Neural cell (in vitro differentiated cells): ENCODE measurements at regions not wholly inside any gene's neighbourhood (a gene's known extent, or its start where the extent isn't known, plus 50 kb on each side); places are given as distances from the start of the nearest gene placed in this dataset.

Experiments
- H2AFZ ChIP-seq: fragments of 200-600, 300-800 bp; sonication (generic), shearing (Covaris generic); 2 replicates; pipeline ENCODE4 v1.6.0; 2014; ENCODE audit warnings: low read depth, mild to moderate bottlenecking, antibody characterized with exemption, low read length, moderate library complexity
- H3F3A ChIP-seq: fragments of 200-600 bp; shearing (Covaris generic); 2 replicates; pipeline ENCODE4 v1.6.1; 2016; ENCODE audit warnings: mild to moderate bottlenecking, moderate library complexity, mixed read lengths, antibody characterized with exemption, low read length; ENCODE audit not compliant: insufficient read depth, poor library complexity, severe bottlenecking
- H3K27ac ChIP-seq: fragments of 200-600, 300-800 bp; sonication (generic), shearing (Covaris generic); 2 replicates; pipeline ENCODE4 v1.5.1; 2014; ENCODE audit warnings: mild to moderate bottlenecking, low read length, moderate library complexity
- H3K27me3 ChIP-seq: fragments of 300-800, 200-600 bp; sonication (generic), shearing (Covaris generic); 2 replicates; pipeline ENCODE4 v1.6.0; 2014; ENCODE audit warnings: mild to moderate bottlenecking, low read depth, low read length, moderate library complexity; ENCODE audit not compliant: insufficient read depth
- H3K36me3 ChIP-seq: fragments of 300-800, 200-600 bp; sonication (generic), shearing (Covaris generic); 2 replicates; pipeline ENCODE4 v1.5.1; 2014; ENCODE audit warnings: mild to moderate bottlenecking, antibody characterized with exemption, low read length, moderate library complexity; ENCODE audit not compliant: insufficient read depth
- H3K4me2 ChIP-seq: fragments of 300-800, 200-600 bp; sonication (generic), shearing (Covaris generic); 2 replicates; pipeline ENCODE4 v1.6.0; 2014; ENCODE audit warnings: mild to moderate bottlenecking, low read length
- H3K4me3 ChIP-seq: fragments of 300-800, 200-600 bp; sonication (generic), shearing (Covaris generic); 2 replicates; pipeline ENCODE4 v1.5.1; 2014; ENCODE audit warnings: mild to moderate bottlenecking, low read length, moderate library complexity
- H3K79me2 ChIP-seq: fragments of 200-600 bp; shearing (Covaris generic); replicated peaks from 2 replicates; pipeline ENCODE4 v1.6.0; 2014; ENCODE audit warnings: mild to moderate bottlenecking, low read length, moderate library complexity; ENCODE audit not compliant: insufficient read depth
- H3K9ac ChIP-seq: fragments of 300-800, 200-600 bp; sonication (generic), shearing (Covaris generic); 2 replicates; pipeline ENCODE4 v1.6.1; 2016; ENCODE audit warnings: mild to moderate bottlenecking, low read length, mixed read lengths
- H3K9me2 ChIP-seq: fragments of 200-600 bp; shearing (Covaris generic); 2 replicates; pipeline ENCODE4 v1.6.1; 2016; ENCODE audit warnings: mild to moderate bottlenecking, low read length, mixed read lengths; ENCODE audit not compliant: insufficient read depth
- H3K9me3 ChIP-seq: fragments of 200-600, 300-800 bp; sonication (generic), shearing (Covaris generic); 2 replicates; pipeline ENCODE4 v1.6.1; 2016; ENCODE audit warnings: mild to moderate bottlenecking, mixed run types, low read length, moderate library complexity, mixed read lengths
- H4K20me1 ChIP-seq: fragments of 200-600 bp; shearing (Covaris generic); 2 replicates; pipeline ENCODE4 v1.6.1; 2016; ENCODE audit warnings: mild to moderate bottlenecking, mixed run types; ENCODE audit not compliant: insufficient read depth
- CTCF ChIP-seq: fragments of 450-650 bp; IDR thresholded peaks from 2 replicates; pipeline ENCODE4 v1.5.1; 2014; ENCODE audit warnings: antibody characterized with exemption, mild to moderate bottlenecking, moderate library complexity; ENCODE audit not compliant: poor library complexity, severe bottlenecking
- EP300 ChIP-seq: fragments of 450-650 bp; conservative IDR thresholded peaks from 2 replicates; pipeline ENCODE4 v1.6.1; 2014; ENCODE audit warnings: antibody characterized with exemption, mild to moderate bottlenecking, moderate library complexity; ENCODE audit not compliant: poor library complexity, severe bottlenecking
- EZH2 ChIP-seq: fragments of 200-600, 300-800 bp; shearing (Covaris generic), sonication (generic); IDR thresholded peaks from 2 replicates; pipeline ENCODE4 v1.6.1; 2014; ENCODE audit warnings: antibody characterized with exemption, low read length, borderline replicate concordance, mild to moderate bottlenecking; ENCODE audit not compliant: insufficient read depth, poor library complexity, severe bottlenecking
- MXI1 ChIP-seq: fragments of 450-650 bp; conservative IDR thresholded peaks from 2 replicates; pipeline ENCODE4 v1.6.1; 2014; ENCODE audit warnings: antibody characterized with exemption, mild to moderate bottlenecking; ENCODE audit not compliant: poor library complexity, severe bottlenecking
- POLR2AphosphoS5 ChIP-seq: IDR thresholded peaks from 2 replicates; pipeline ENCODE4 v1.6.1; 2012
- RAD21 ChIP-seq: fragments of 450-650 bp; conservative IDR thresholded peaks from 2 replicates; pipeline ENCODE4 v1.6.1; 2014; ENCODE audit warnings: antibody characterized with exemption, mild to moderate bottlenecking, moderate library complexity
- SMC3 ChIP-seq: fragments of 450-650 bp; conservative IDR thresholded peaks from 2 replicates; pipeline ENCODE4 v1.6.1; 2014; ENCODE audit warnings: antibody characterized with exemption, mild to moderate bottlenecking, moderate library complexity; ENCODE audit not compliant: poor library complexity
- TAF1 ChIP-seq: IDR thresholded peaks from 2 replicates; pipeline ENCODE4 v1.6.1; 2012; ENCODE audit warnings: low read depth
- TF ChIP-seq, protein P1 (sequence below): IDR thresholded peaks from 2 replicates; pipeline ENCODE4 v1.6.1; 2012; ENCODE audit warnings: borderline replicate concordance

DNA sequence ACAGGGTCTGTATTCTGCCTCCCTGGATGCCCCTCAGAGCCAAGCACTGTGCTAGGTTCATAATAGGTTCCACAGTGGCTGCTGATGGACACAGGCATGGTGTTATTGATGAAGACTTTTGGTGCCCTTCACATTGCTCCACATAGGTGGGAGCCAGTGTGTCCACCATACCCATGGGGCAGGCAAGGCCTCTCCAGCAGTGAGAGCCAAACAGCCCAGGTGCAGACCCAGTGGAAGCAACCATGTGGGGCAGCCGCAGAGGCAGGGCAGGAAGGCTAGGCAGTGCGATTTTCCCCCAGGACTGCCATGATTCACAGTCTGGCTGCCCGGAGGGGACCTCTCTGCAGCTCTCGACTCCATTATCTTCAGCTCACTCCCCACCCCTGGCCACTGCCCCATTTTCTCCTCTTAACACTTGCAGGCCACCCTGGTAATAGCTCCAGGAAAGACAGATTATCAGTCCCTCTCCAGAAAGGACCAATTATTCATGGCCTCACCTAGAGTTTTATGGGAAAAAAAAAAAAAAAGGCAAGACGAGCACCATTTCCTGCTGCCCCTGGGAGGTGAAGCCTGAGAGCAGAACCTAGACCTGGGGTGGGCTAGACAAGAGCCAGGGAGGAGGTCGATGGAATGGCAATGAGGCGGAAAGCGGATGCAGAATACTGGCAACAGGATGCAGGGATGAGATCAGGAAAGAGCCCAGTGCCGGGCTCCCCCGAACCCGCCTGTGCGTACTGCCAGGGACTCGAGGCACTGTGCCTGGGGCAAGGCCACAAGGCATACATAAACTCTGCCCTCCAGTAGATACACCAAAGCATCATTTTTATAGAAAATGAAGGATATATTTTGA is 343.0 kb upstream of the NCAM1 start:
- Histone ChIP-seq H3K27ac (peak overlapping the region; percentile 91), H4K20me1 (no peaks in the 10 kb centered on the region), H3K36me3 (no peaks in the 10 kb centered on the region), H3K79me2 (no peaks in the 10 kb centered on the region), H3K27me3 (no peaks in the 10 kb centered on the region), H3K4me3 (no peak overlapping the region), H3F3A (peaks cover 7% of the 10 kb centered on the region), H2AFZ (no peak overlapping the region), H3K4me2 (no peak overlapping the region), H3K9me3 (no peaks in the 10 kb centered on the region), H3K9me2 (no peaks in the 10 kb centered on the region), H3K9ac (no peak overlapping the region)
- no peak for TF ChIP-seq CTCF
- no peak for TF ChIP-seq EZH2

- Histone ChIP-seq H3K36me3 (no peaks in the 10 kb centered on the region), H3K4me3 (no peak overlapping the region), H3K9me2 (no peaks in the 10 kb centered on the region), H3K4me2 (no peak overlapping the region), H3K79me2 (no peaks in the 10 kb centered on the region), H4K20me1 (no peaks in the 10 kb centered on the region), H3K9me3 (no peaks in the 10 kb centered on the region), H3K9ac (no peak overlapping the region), H3K27me3 (no peaks in the 10 kb centered on the region), H2AFZ (no peak overlapping the region), H3K27ac (no peak overlapping the region), H3F3A (peaks cover 7% of the 10 kb centered on the region)
- no peak for TF ChIP-seq SMC3
- no peak for TF ChIP-seq EZH2
- no peak for TF ChIP-seq TAF1
- no peak for TF ChIP-seq RAD21
- no peak for TF ChIP-seq CTCF
- TF ChIP-seq, protein P1, sequence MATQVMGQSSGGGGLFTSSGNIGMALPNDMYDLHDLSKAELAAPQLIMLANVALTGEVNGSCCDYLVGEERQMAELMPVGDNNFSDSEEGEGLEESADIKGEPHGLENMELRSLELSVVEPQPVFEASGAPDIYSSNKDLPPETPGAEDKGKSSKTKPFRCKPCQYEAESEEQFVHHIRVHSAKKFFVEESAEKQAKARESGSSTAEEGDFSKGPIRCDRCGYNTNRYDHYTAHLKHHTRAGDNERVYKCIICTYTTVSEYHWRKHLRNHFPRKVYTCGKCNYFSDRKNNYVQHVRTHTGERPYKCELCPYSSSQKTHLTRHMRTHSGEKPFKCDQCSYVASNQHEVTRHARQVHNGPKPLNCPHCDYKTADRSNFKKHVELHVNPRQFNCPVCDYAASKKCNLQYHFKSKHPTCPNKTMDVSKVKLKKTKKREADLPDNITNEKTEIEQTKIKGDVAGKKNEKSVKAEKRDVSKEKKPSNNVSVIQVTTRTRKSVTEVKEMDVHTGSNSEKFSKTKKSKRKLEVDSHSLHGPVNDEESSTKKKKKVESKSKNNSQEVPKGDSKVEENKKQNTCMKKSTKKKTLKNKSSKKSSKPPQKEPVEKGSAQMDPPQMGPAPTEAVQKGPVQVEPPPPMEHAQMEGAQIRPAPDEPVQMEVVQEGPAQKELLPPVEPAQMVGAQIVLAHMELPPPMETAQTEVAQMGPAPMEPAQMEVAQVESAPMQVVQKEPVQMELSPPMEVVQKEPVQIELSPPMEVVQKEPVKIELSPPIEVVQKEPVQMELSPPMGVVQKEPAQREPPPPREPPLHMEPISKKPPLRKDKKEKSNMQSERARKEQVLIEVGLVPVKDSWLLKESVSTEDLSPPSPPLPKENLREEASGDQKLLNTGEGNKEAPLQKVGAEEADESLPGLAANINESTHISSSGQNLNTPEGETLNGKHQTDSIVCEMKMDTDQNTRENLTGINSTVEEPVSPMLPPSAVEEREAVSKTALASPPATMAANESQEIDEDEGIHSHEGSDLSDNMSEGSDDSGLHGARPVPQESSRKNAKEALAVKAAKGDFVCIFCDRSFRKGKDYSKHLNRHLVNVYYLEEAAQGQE = no peak
- TF ChIP-seq EP300 = no peak
- no peak for TF ChIP-seq POLR2AphosphoS5
- no peak for TF ChIP-seq MXI1
Measured at GRCh38 chr11:112619106-112619505, 342.1 kb upstream of the NCAM1 start.
